K562 (cell line): ENCODE measurements at regions not wholly inside any gene's neighbourhood (a gene's known extent, or its start where the extent isn't known, plus 50 kb on each side); places are given as distances from the start of the nearest gene placed in this dataset.

ENCODE experiments used
- ATAC-seq: fragments of 200-7000 bp; cut with Tn5 transposase; 3 replicates; pipeline ENCODE4 v1.9.1; 2020; ENCODE audit warnings: moderate library complexity
- BruUV-seq: library from RNA; stranded (reverse); fragments of 400-500 nt; replicated peaks from 2 replicates; lab custom pipeline; 2021; lab: Mats Ljungman, UMichigan
- CTCF ChIA-PET: fragments of 300-600 bp; formaldehyde crosslinking; extraction: SDS; loops from one replicate; lab custom pipeline; 2021; ENCODE audit warnings: low intra/inter-chr PET ratio; lab: Yijun Ruan, JAX
- POLR2A ChIA-PET: fragments of 300-600, 350-650 bp; sonication (Branson Sonifier 250); formaldehyde crosslinking; extraction: SDS; loops from one replicate; lab custom pipeline; 2021; ENCODE audit warnings: antibody characterized with exemption, inconsistent platforms; lab: Yijun Ruan, JAX
- DNase-seq, 4 experiments: peaks; one replicate each; pipeline versions ENCODE4 v3.0.0 to v3.0.0-alpha.2; 2011 to 2018; ENCODE audit warnings: low spot score in 3 of 4, mixed read lengths in 3 of 4; ENCODE audit errors: extremely low read depth in 1 of 4
- FAIRE-seq: peaks from 2 replicates; lab custom pipeline; 2011; peaks lifted over from hg19 to GRCh38; lab: Jason Lieb, UNC
- H2AFZ ChIP-seq: 2 replicates; pipeline ENCODE4 v1.6.0; 2011; ENCODE audit warnings: low read depth, low read length, control low read depth, inconsistent platforms
- H3K27ac ChIP-seq: fragments of 200-600 bp; 3 replicates; pipeline ENCODE4 v1.8.0; 2011; ENCODE audit warnings: low read depth, mild to moderate bottlenecking, control low read depth, inconsistent platforms, low read length, moderate library complexity, mixed read lengths; ENCODE audit errors: extremely low read depth
- H3K27me3 ChIP-seq, 2 experiments: fragments of 300-600 bp in 1 of 2; 2 replicates in 1 of 2; 3 replicates in 1 of 2; pipeline versions ENCODE4 v1.6.0 to v1.8.0; 2011; ENCODE audit warnings: inconsistent platforms in 2 of 2, low read length in 2 of 2, mild to moderate bottlenecking in 1 of 2, mixed read lengths in 1 of 2, moderate library complexity in 1 of 2; ENCODE audit not compliant: control insufficient read depth in 2 of 2, insufficient read depth in 2 of 2
- H3K36me3 ChIP-seq: fragments of 300-600 bp; 3 replicates; pipeline ENCODE4 v1.8.0; 2011; ENCODE audit warnings: mild to moderate bottlenecking, low read length, inconsistent platforms; ENCODE audit not compliant: control insufficient read depth, insufficient read depth
- H3K4me1 ChIP-seq, 2 experiments: fragments of 200-600 bp in 1 of 2; replicated peaks in 1 of 2; 2 replicates in 1 of 2; 3 replicates in 1 of 2; pipeline versions ENCODE4 v1.5.1 to v1.8.0; 2011; ENCODE audit warnings: inconsistent platforms in 2 of 2, low read length in 2 of 2, mild to moderate bottlenecking in 1 of 2, mixed read lengths in 1 of 2, moderate library complexity in 1 of 2; ENCODE audit not compliant: control insufficient read depth in 2 of 2, insufficient read depth in 2 of 2
- H3K4me2 ChIP-seq: 2 replicates; pipeline ENCODE4 v1.6.1; 2011; ENCODE audit warnings: low read length, control low read depth, inconsistent platforms, mixed read lengths; ENCODE audit not compliant: insufficient read depth
- H3K4me3 ChIP-seq: fragments of 200-600 bp; sonication (generic), shearing (Covaris generic); 2 replicates; pipeline ENCODE4 v1.5.1; 2016; ENCODE audit warnings: control low read depth, inconsistent platforms
- H3K79me2 ChIP-seq: fragments of 200-600 bp; 3 replicates; pipeline ENCODE4 v1.8.0; 2011; ENCODE audit warnings: low read length, inconsistent platforms; ENCODE audit not compliant: control insufficient read depth, insufficient read depth
- H3K9ac ChIP-seq, 2 experiments: 2 replicates each; pipeline versions ENCODE4 v1.6.0 to v1.6.1; 2011; ENCODE audit warnings: low read depth in 2 of 2, low read length in 2 of 2, control low read depth in 1 of 2, inconsistent platforms in 1 of 2, mild to moderate bottlenecking in 1 of 2, mixed read lengths in 1 of 2; ENCODE audit not compliant: insufficient read depth in 1 of 2
- H3K9me1 ChIP-seq: one replicate; pipeline ENCODE4 v1.6.0; 2011; ENCODE audit warnings: inconsistent platforms, mild to moderate bottlenecking, low read length, moderate library complexity; ENCODE audit not compliant: control insufficient read depth, insufficient read depth
- H3K9me3 ChIP-seq: replicated peaks from 2 replicates; pipeline ENCODE4 v1.5.1; 2011; ENCODE audit warnings: low read depth, low read length, inconsistent platforms; ENCODE audit not compliant: control insufficient read depth, insufficient read depth
- H4K20me1 ChIP-seq: replicated peaks from 2 replicates; pipeline ENCODE4 v1.6.1; 2011; ENCODE audit warnings: low read length, inconsistent platforms, mixed read lengths; ENCODE audit not compliant: control insufficient read depth, insufficient read depth
- CBFB ChIP-seq: sonication (generic); formaldehyde crosslinking; IDR thresholded peaks from 2 replicates; pipeline ENCODE4 v1.4.0; 2020; ENCODE audit warnings: mild to moderate bottlenecking, missing genetic modification reagents
- E2F1 ChIP-seq: sonication (generic); formaldehyde crosslinking; IDR thresholded peaks from 2 replicates; pipeline ENCODE4 v1.8.1; 2023; ENCODE audit warnings: mild to moderate bottlenecking, missing genetic modification reagents, moderate library complexity
- E2F4 ChIP-seq: sonication (generic); formaldehyde crosslinking; IDR thresholded peaks from 2 replicates; pipeline ENCODE4 v1.8.0; 2022; ENCODE audit warnings: mild to moderate bottlenecking, low read depth, missing genetic modification reagents
- ERF ChIP-seq: fragments of 450-650 bp; formaldehyde crosslinking; IDR thresholded peaks from 2 replicates; pipeline ENCODE4 v1.4.0; 2020; ENCODE audit warnings: mild to moderate bottlenecking, mixed read lengths
- GATAD2B ChIP-seq: fragments of 450-650 bp; IDR thresholded peaks from 2 replicates; pipeline ENCODE4 v1.6.1; 2017; ENCODE audit warnings: mild to moderate bottlenecking, borderline replicate concordance
- KAT2B ChIP-seq: IDR thresholded peaks from one replicate; pipeline ENCODE4 v1.6.1; 2012; ENCODE audit warnings: low read depth, mild to moderate bottlenecking, control low read depth, inconsistent platforms, low read length, moderate library complexity
- KDM2B ChIP-seq: fragments of 250-450 bp; sonication (Bioruptor Pico); IDR thresholded peaks from 2 replicates; pipeline ENCODE4 v1.8.0; 2021; ENCODE audit warnings: mild to moderate bottlenecking, moderate library complexity
- MYNN ChIP-seq, 2 experiments: sonication (generic); formaldehyde crosslinking in 1 of 2; IDR thresholded peaks; 2 replicates each; pipeline versions ENCODE4 v1.5.0 to v1.6.1; 2016 to 2020; ENCODE audit warnings: antibody characterized with exemption in 1 of 2, missing genetic modification reagents in 1 of 2
- NR3C1 ChIP-seq: sonication (generic); formaldehyde crosslinking; IDR thresholded peaks from 2 replicates; pipeline ENCODE4 v1.8.1; 2022; ENCODE audit warnings: missing genetic modification reagents
- RCOR1 ChIP-seq, 2 experiments: IDR thresholded peaks; 2 replicates each; pipeline ENCODE4 v1.6.1; 2012; ENCODE audit warnings: low read depth in 2 of 2, low read length in 2 of 2, borderline replicate concordance in 1 of 2, improper control_type of control experiment in 1 of 2
- SIN3B ChIP-seq: fragments of 450-650 bp; IDR thresholded peaks from 2 replicates; pipeline ENCODE4 v1.6.1; 2017; ENCODE audit warnings: low read depth, mild to moderate bottlenecking, moderate library complexity
- SIRT6 ChIP-seq: IDR thresholded peaks from one replicate; pipeline ENCODE4 v1.6.1; 2012; ENCODE audit warnings: low read depth, mild to moderate bottlenecking, control low read depth, inconsistent platforms, low read length, moderate library complexity
- TAF7 ChIP-seq: fragments of 450-650 bp; IDR thresholded peaks from 2 replicates; pipeline ENCODE4 v1.6.1; 2016; ENCODE audit warnings: missing genetic modification characterization, missing compliant biosample characterization
- THAP12 ChIP-seq: fragments of 250-450 bp; sonication (Bioruptor Pico); IDR thresholded peaks from 2 replicates; pipeline ENCODE4 v1.9.0; 2021; ENCODE audit warnings: mild to moderate bottlenecking, inconsistent platforms
- USF2 ChIP-seq: sonication (generic); formaldehyde crosslinking; IDR thresholded peaks from 2 replicates; pipeline ENCODE4 v1.5.0; 2020; ENCODE audit warnings: missing genetic modification reagents
- ZBTB12 ChIP-seq: fragments of 250-450 bp; sonication (Bioruptor Pico); IDR thresholded peaks from 2 replicates; pipeline ENCODE4 v1.4.0; 2020
- ZNF197 ChIP-seq: fragments of 200-800 bp; sonication (Bioruptor generic); IDR thresholded peaks from 2 replicates; pipeline ENCODE4 v1.6.1; 2016; ENCODE audit warnings: low read depth, missing genetic modification characterization, missing compliant biosample characterization
- ZNF212 ChIP-seq: fragments of 450-650 bp; formaldehyde crosslinking; IDR thresholded peaks from 2 replicates; pipeline ENCODE4 v1.4.0; 2020; ENCODE audit warnings: mild to moderate bottlenecking
- ZNF354B ChIP-seq: fragments of 250-450 bp; sonication (Bioruptor Pico); IDR thresholded peaks from 2 replicates; pipeline ENCODE4 v1.4.0; 2020
- in situ Hi-C: fragments of 300-500 bp; cut with MboI; formaldehyde crosslinking; loops from 4 replicates; pipeline ENCODE4 v1.15.0; 2018; ENCODE audit warnings: inconsistent platforms, mixed read lengths
- intact Hi-C: fragments of 100-400 bp; cut with micrococcal nuclease; formaldehyde crosslinking; loops from 2 replicates; pipeline ENCODE4 v1.14.2; 2022

- no TSS peak for BruUV-seq
- no peak overlapping the region for H3K9ac ChIP-seq
- H3K79me2 ChIP-seq: no peaks in the 10 kb centered on the region
- in situ Hi-C loops (no loop called here), intact Hi-C loops (no loop called here)
- H4K20me1 ChIP-seq: no peaks in the 10 kb centered on the region
- H3K4me2 ChIP-seq: no peak overlapping the region
- no peak overlapping the region for H3K27ac ChIP-seq
- H3K4me3 ChIP-seq: no peak overlapping the region
- no peak for TF ChIP-seq ZNF354B (CRISPR knock-in tag)
- no peak for TF ChIP-seq THAP12 (CRISPR knock-in tag)
- no peak for TF ChIP-seq MYNN (IDR thresholded peaks at IDR 0.05)
- no peak for TF ChIP-seq MYNN (CRISPR knock-in tag; IDR thresholded peaks at IDR 0.05)
- TF ChIP-seq CBFB (CRISPR knock-in tag): no peak
- no peak for TF ChIP-seq SIRT6
- no peak for TF ChIP-seq ZNF212 (CRISPR knock-in tag)
- no peak for TF ChIP-seq ERF (CRISPR knock-in tag)
- TF ChIP-seq E2F1 (CRISPR knock-in tag): no peak
- no peak for TF ChIP-seq KAT2B
- TF ChIP-seq TAF7 (tag): no peak
- no peak for TF ChIP-seq ZBTB12 (CRISPR knock-in tag)
- no peak for TF ChIP-seq ZNF197 (CRISPR knock-in tag)
- TF ChIP-seq RCOR1 (IDR thresholded peaks at IDR 0.05; ENCODE audit: borderline replicate concordance in 1 of 2, low read depth in 2 of 2, low read length in 2 of 2): no peak
- no peak for TF ChIP-seq USF2 (CRISPR knock-in tag)
- TF ChIP-seq E2F4: no peak
- no peak for TF ChIP-seq NR3C1 (CRISPR knock-in tag)
- TF ChIP-seq GATAD2B: no peak
- no peak for TF ChIP-seq KDM2B (CRISPR knock-in tag)
- TF ChIP-seq SIN3B: no peak
- H3K36me3 ChIP-seq: no peaks in the 10 kb centered on the region
- no peaks in the 10 kb centered on the region for H3K9me3 ChIP-seq
- FAIRE-seq (no peak), ATAC-seq (no peak), DNase-seq (no peak)
- POLR2A ChIA-PET: no interaction called here
- no peak overlapping the region for H2AFZ ChIP-seq
- no peaks in the 10 kb centered on the region for H3K4me1 ChIP-seq
- CTCF ChIA-PET: no interaction called here
- H3K9me1 ChIP-seq: no peaks in the 10 kb centered on the region
- H3K27me3 ChIP-seq: no peaks in the 10 kb centered on the region
Observed at GRCh38 chr15:47577000-47577399, 140.3 kb upstream of the SEMA6D start.
